ENCODE measurements at regions not wholly inside any gene's neighbourhood (a gene's known extent, or its start where the extent isn't known, plus 50 kb on each side); places are given as distances from the start of the nearest gene placed in this dataset.

DNA sequence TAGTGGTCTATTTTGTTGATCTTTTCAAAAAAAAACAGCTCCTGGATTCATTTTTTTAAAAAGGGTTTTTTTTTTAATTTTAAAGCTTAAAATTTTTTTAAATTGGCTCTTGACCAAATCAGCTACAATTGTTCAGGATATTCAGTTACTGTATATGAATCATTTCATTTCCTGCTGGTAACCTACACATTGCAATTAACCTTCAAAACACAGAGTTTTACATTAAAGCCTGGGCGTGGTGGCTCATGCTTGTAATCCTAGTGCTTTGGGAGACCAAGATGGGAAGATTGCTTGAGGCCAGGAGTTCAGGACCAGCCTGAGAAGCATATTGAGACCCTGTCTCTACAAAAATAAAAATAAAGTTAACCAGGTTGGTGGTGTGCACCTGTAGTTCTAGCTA, 163.4 kb downstream of the ALDH1A2 start:
- TF ChIP-seq, protein P1, sequence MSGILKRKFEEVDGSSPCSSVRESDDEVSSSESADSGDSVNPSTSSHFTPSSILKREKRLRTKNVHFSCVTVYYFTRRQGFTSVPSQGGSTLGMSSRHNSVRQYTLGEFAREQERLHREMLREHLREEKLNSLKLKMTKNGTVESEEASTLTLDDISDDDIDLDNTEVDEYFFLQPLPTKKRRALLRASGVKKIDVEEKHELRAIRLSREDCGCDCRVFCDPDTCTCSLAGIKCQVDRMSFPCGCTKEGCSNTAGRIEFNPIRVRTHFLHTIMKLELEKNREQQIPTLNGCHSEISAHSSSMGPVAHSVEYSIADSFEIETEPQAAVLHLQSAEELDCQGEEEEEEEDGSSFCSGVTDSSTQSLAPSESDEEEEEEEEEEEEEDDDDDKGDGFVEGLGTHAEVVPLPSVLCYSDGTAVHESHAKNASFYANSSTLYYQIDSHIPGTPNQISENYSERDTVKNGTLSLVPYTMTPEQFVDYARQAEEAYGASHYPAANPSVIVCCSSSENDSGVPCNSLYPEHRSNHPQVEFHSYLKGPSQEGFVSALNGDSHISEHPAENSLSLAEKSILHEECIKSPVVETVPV (CRISPR knock-in tag; IDR thresholded peaks at IDR 0.05), result no peak
- no peak for TF ChIP-seq TCF4 (CRISPR knock-in tag; IDR thresholded peaks at IDR 0.05; ENCODE audit: borderline replicate concordance)
- TF ChIP-seq ZNF70 (CRISPR knock-in tag; IDR thresholded peaks at IDR 0.05), result no peak
- ATAC-seq, result no peak
